Neuronal stem cell (in vitro differentiated cells): ENCODE measurements at regions not wholly inside any gene's neighbourhood (a gene's known extent, or its start where the extent isn't known, plus 50 kb on each side); places are given as distances from the start of the nearest gene placed in this dataset.

ENCODE experiments used
- DNase-seq: peaks from one replicate; pipeline ENCODE4 v3.0.0-alpha.2; 2013; ENCODE audit warnings: low spot score
- H2AFZ ChIP-seq: one replicate; pipeline ENCODE4 v1.6.1; 2013; ENCODE audit warnings: mild to moderate bottlenecking, low read length, inconsistent platforms
- H2AK5ac ChIP-seq: 2 replicates; pipeline ENCODE4 v1.6.1; 2013; ENCODE audit warnings: low read depth, mild to moderate bottlenecking, inconsistent platforms, low read length, moderate library complexity, mixed read lengths
- H2BK120ac ChIP-seq: 2 replicates; pipeline ENCODE4 v1.6.1; 2013; ENCODE audit warnings: low read depth, mild to moderate bottlenecking, inconsistent platforms, low read length, moderate library complexity, mixed read lengths
- H2BK12ac ChIP-seq: one replicate; pipeline ENCODE4 v1.6.1; 2013; ENCODE audit warnings: low read length, inconsistent platforms
- H2BK15ac ChIP-seq: 2 replicates; pipeline ENCODE4 v1.6.1; 2013; ENCODE audit warnings: mild to moderate bottlenecking, low read length, inconsistent platforms, mixed read lengths
- H2BK5ac ChIP-seq: one replicate; pipeline ENCODE4 v1.6.1; 2013; ENCODE audit warnings: inconsistent platforms, mild to moderate bottlenecking, low read length, moderate library complexity
- H3K14ac ChIP-seq: one replicate; pipeline ENCODE4 v1.6.1; 2013; ENCODE audit warnings: low read length, inconsistent platforms
- H3K18ac ChIP-seq: 2 replicates; pipeline ENCODE4 v1.6.1; 2013; ENCODE audit warnings: low read length, inconsistent platforms
- H3K23ac ChIP-seq: 2 replicates; pipeline ENCODE4 v1.6.1; 2013; ENCODE audit warnings: low read depth, mild to moderate bottlenecking, mixed read lengths, low read length, inconsistent platforms; ENCODE audit not compliant: poor library complexity
- H3K27ac ChIP-seq: replicated peaks from 3 replicates; pipeline ENCODE4 v1.5.1; 2013; ENCODE audit warnings: low read length, inconsistent platforms
- H3K27me3 ChIP-seq, 3 experiments: 2 replicates each; pipeline ENCODE4 v1.6.1; 2013; ENCODE audit warnings: low read length in 3 of 3, mild to moderate bottlenecking in 2 of 3, inconsistent platforms in 1 of 3, low read depth in 1 of 3, mixed read lengths in 1 of 3, moderate library complexity in 1 of 3; ENCODE audit not compliant: control insufficient read depth in 3 of 3, insufficient read depth in 3 of 3
- H3K36me3 ChIP-seq, 2 donors: replicated peaks in 1 of 2; 2 replicates each; pipeline ENCODE4 v1.6.1; 2013; ENCODE audit warnings: low read length in 2 of 2; ENCODE audit not compliant: control insufficient read depth in 2 of 2, insufficient read depth in 2 of 2
- H3K4ac ChIP-seq: 2 replicates; pipeline ENCODE4 v1.6.1; 2013; ENCODE audit warnings: inconsistent platforms, mild to moderate bottlenecking, low read length, moderate library complexity
- H3K4me1 ChIP-seq, 2 donors: 1 replicate in 1 of 2; 2 replicates in 1 of 2; pipeline ENCODE4 v1.6.1; 2013; ENCODE audit warnings: low read length in 2 of 2, low read depth in 1 of 2; ENCODE audit not compliant: control insufficient read depth in 2 of 2, insufficient read depth in 1 of 2
- H3K4me2 ChIP-seq: one replicate; pipeline ENCODE4 v1.6.1; 2013; ENCODE audit warnings: mild to moderate bottlenecking, low read length, inconsistent platforms; ENCODE audit not compliant: insufficient read depth, poor library complexity, severe bottlenecking
- H3K4me3 ChIP-seq, 2 donors: 2 replicates each; pipeline ENCODE4 v1.5.1; 2013; ENCODE audit warnings: low read length in 2 of 2, mild to moderate bottlenecking in 2 of 2, inconsistent platforms in 1 of 2, moderate library complexity in 1 of 2
- H3K79me1 ChIP-seq: one replicate; pipeline ENCODE4 v1.6.1; 2013; ENCODE audit warnings: low read depth, mild to moderate bottlenecking, inconsistent platforms, low read length, moderate library complexity
- H3K9ac ChIP-seq: one replicate; pipeline ENCODE4 v1.6.1; 2013; ENCODE audit warnings: mild to moderate bottlenecking, low read depth, low read length, inconsistent platforms; ENCODE audit not compliant: poor library complexity
- H3K9me3 ChIP-seq, 2 donors: replicated peaks in 1 of 2; 2 replicates each; pipeline versions ENCODE3 to v1.6.1; 2013; ENCODE audit warnings: low read length in 2 of 2, mild to moderate bottlenecking in 2 of 2, inconsistent platforms in 1 of 2, low read depth in 1 of 2, mixed read lengths in 1 of 2, moderate library complexity in 1 of 2; ENCODE audit not compliant: control insufficient read depth in 2 of 2, insufficient read depth in 1 of 2
- H4K8ac ChIP-seq: one replicate; pipeline ENCODE4 v1.6.1; 2013; ENCODE audit warnings: low read depth, mild to moderate bottlenecking, inconsistent platforms, low read length, moderate library complexity
- H4K91ac ChIP-seq: one replicate; pipeline ENCODE4 v1.6.1; 2013; ENCODE audit warnings: low read length, low read depth, mild to moderate bottlenecking, inconsistent platforms; ENCODE audit not compliant: poor library complexity
- WGBS, 2 donors: extraction: QIAGEN DNeasy Blood & Tissue Kit; methylation state at CpG; one replicate each; pipeline ENCODE4 v1.1.7; 2013; ENCODE audit warnings: missing lambda C conversion rate in 2 of 2, mixed read lengths in 1 of 2; ENCODE audit not compliant: insufficient read length in 2 of 2, insufficient replicate concordance in 1 of 2; ENCODE audit errors: extremely low coverage in 2 of 2; 5-methylcytosine and 5-hydroxymethylcytosine counted together

GRCh38 chr2:2472044-2472443, 141.0 kb upstream of the MYT1L start:
- peak overlapping the region; percentile 76 for H4K91ac ChIP-seq
- H3K9me3 ChIP-seq = no peaks in the 10 kb centered on the region
- H3K4me1 ChIP-seq = peaks cover 0 to 2% of the 10 kb centered on the region in 2 donors
- H3K27ac ChIP-seq = no peak overlapping the region
- no peak overlapping the region for H3K4me2 ChIP-seq
- H3K9ac ChIP-seq = no peak overlapping the region
- H3K23ac ChIP-seq = no peak overlapping the region
- no CpG with 5 or more reads among the region's 11 CpGs for WGBS, 2 donors
- no peak overlapping the region for H3K4me3 ChIP-seq
- peak overlapping the region; percentile 32 for H3K14ac ChIP-seq
- no peak overlapping the region for H3K18ac ChIP-seq
- peak overlapping the region; percentile 58 for H4K8ac ChIP-seq
- H3K79me1 ChIP-seq = no peaks in the 10 kb centered on the region
- H2BK5ac ChIP-seq = no peak overlapping the region
- no peak overlapping the region for H2BK120ac ChIP-seq
- H3K4ac ChIP-seq = no peak overlapping the region
- H2BK12ac ChIP-seq = no peak overlapping the region
- H2AK5ac ChIP-seq = no peak overlapping the region
- no peaks in the 10 kb centered on the region for H3K27me3 ChIP-seq
- H2BK15ac ChIP-seq = no peak overlapping the region
- H3K36me3 ChIP-seq = no peaks in the 10 kb centered on the region
- no peak for DNase-seq
- H2AFZ ChIP-seq = no peak overlapping the region

GRCh38 chr2:2466534-2466933, 135.5 kb upstream of the MYT1L start:
- H3K27me3 ChIP-seq = no peaks in the 10 kb centered on the region
- H3K18ac ChIP-seq = no peak overlapping the region
- H3K9ac ChIP-seq = no peak overlapping the region
- no peak overlapping the region for H2AFZ ChIP-seq
- H3K27ac ChIP-seq = no peak overlapping the region
- H3K4me2 ChIP-seq = no peak overlapping the region
- H3K4ac ChIP-seq = no peak overlapping the region
- H2AK5ac ChIP-seq = no peak overlapping the region
- H2BK12ac ChIP-seq = no peak overlapping the region
- no peak for DNase-seq
- H2BK120ac ChIP-seq = no peak overlapping the region
- no peaks in the 10 kb centered on the region for H3K4me1 ChIP-seq
- no peak overlapping the region for H3K4me3 ChIP-seq
- no peaks in the 10 kb centered on the region for H3K36me3 ChIP-seq
- no CpG with 5 or more reads among the region's 9 CpGs for WGBS, 2 donors
- H4K8ac ChIP-seq = no peak overlapping the region
- H3K14ac ChIP-seq = no peak overlapping the region
- H3K79me1 ChIP-seq = no peaks in the 10 kb centered on the region
- H3K9me3 ChIP-seq = no peaks in the 10 kb centered on the region
- no peak overlapping the region for H3K23ac ChIP-seq
- H2BK5ac ChIP-seq = no peak overlapping the region
- no peak overlapping the region for H4K91ac ChIP-seq
- H2BK15ac ChIP-seq = no peak overlapping the region

GRCh38 chr2:2464643-2465042, 133.6 kb upstream of the MYT1L start:
- Histone ChIP-seq H3K18ac (no peak overlapping the region), H3K4me2 (no peak overlapping the region), H2AFZ (no peak overlapping the region), H2BK5ac (no peak overlapping the region), H3K27me3 (no peaks in the 10 kb centered on the region), H2BK15ac (no peak overlapping the region), H3K79me1 (no peaks in the 10 kb centered on the region), H2AK5ac (no peak overlapping the region), H3K4ac (no peak overlapping the region), H4K8ac (no peak overlapping the region), H3K4me3 (no peak overlapping the region), H3K9ac (no peak overlapping the region), H3K9me3 (no peaks in the 10 kb centered on the region), H3K36me3 (no peaks in the 10 kb centered on the region), H3K23ac (no peak overlapping the region), H3K14ac (no peak overlapping the region), H3K4me1 (no peaks in the 10 kb centered on the region), H2BK120ac (no peak overlapping the region), H2BK12ac (no peak overlapping the region), H4K91ac (no peak overlapping the region), H3K27ac (no peak overlapping the region)
- no CpG with 5 or more reads among the region's 6 CpGs for WGBS, 2 donors
- no peak for DNase-seq

- Histone ChIP-seq H3K9ac (no peak overlapping the region), H4K8ac (no peak overlapping the region), H3K14ac (no peak overlapping the region), H2BK5ac (no peak overlapping the region), H2BK15ac (no peak overlapping the region), H3K4me1 (no peaks in the 10 kb centered on the region), H2BK12ac (no peak overlapping the region), H3K36me3 (no peaks in the 10 kb centered on the region), H3K4me3 (no peak overlapping the region), H4K91ac (no peak overlapping the region), H3K23ac (no peak overlapping the region), H3K4me2 (no peak overlapping the region), H3K27me3 (no peaks in the 10 kb centered on the region), H2AFZ (no peak overlapping the region), H3K27ac (no peak overlapping the region), H3K18ac (no peak overlapping the region), H3K4ac (no peak overlapping the region), H3K9me3 (no peaks in the 10 kb centered on the region), H3K79me1 (no peaks in the 10 kb centered on the region), H2AK5ac (no peak overlapping the region), H2BK120ac (no peak overlapping the region)
- WGBS, 2 donors = no CpG with 5 or more reads among the region's 12 CpGs
- DNase-seq = no peak
These were observed 133.0 kb upstream of the MYT1L start for GRCh38 chr2:2464094-2464493.
